ENCODE measurements at regions not wholly inside any gene's neighbourhood (a gene's known extent, or its start where the extent isn't known, plus 50 kb on each side); places are given as distances from the start of the nearest gene placed in this dataset.
"Not testable (repeated sequence)": the region's sequence is repeated elsewhere in the genome, so short reads cannot be mapped to it uniquely, and the experiment has no call there.

DNA sequence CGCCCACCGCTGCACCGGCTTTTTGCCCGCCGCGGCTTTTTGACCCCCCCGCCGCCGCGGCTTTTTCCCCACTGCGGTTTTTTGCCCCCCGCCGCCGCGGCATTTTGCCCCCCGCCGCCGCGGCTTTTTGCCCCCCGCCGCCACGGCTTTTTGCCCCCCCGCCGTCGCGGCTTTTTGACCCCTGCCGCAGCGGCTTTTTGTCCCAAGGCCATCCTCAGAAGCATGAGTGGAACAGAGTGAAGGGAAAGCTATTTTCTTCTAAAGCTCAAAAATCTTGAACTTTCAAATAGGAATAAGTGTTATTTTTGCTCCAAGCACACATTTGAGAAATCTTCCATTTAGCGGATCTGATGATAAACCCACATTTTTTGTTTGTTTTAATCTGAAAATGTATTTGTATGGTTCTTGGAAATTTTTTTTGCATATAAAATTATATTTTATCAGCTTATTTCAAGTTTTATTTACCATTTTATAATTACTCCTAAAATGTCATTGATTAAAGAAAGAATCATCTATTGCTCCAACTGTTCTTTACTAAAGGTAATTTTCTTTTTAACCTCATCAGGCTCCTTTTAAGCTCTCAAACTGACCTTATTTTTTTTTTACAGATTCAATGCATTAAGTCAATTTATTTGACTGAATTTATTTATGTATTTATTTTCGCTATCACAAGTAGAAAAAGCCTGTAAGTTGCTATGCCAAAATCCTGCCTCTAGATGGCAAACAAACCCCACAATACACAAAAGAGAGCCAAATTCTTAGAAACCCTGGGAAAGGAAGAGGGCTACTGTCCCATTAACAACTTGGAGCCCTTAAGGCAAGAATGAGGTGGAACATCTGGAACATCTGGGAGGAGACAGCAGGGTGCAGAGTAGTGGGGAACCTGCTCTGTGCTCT is 460.3 kb downstream of the ZNF33B start:
- not testable (repeated sequence) for DNase-seq

DNA sequence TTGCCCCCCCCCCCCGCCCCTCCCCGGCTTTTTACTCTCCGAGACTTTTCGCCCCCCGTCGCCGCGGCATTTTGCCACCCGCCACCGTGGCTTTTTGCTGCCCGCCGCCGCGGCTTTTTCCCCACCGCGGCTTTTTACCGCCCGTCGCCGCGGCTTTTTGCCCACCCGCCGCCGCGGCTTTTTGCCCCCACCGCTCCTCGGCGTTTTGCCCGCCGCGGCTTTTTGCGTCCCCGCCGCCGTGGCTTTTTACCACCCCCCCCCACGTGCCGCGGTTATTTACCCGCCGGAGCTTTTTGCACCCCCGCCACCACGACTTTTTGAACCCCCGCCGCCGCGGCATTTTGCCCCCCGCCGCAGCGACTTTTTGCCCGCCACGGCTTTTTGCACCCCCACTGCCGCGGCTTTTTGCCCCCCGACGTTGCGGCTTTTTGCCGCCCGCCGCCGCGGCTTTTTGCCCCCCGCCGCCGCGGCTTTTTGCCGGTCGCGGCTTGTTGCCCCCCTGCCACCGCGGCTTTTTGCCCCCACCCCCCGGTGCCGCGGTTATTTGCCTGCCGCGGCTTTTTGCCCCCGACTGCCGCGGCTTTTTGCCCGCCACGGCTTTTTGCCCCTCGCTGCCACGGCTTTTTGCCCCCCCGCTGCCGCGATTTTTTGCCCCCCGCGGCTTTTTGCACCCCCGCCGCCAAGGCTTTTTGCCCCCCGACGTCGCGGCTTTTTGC is 461.1 kb downstream of the ZNF33B start:
- no peak for DNase-seq

DNA sequence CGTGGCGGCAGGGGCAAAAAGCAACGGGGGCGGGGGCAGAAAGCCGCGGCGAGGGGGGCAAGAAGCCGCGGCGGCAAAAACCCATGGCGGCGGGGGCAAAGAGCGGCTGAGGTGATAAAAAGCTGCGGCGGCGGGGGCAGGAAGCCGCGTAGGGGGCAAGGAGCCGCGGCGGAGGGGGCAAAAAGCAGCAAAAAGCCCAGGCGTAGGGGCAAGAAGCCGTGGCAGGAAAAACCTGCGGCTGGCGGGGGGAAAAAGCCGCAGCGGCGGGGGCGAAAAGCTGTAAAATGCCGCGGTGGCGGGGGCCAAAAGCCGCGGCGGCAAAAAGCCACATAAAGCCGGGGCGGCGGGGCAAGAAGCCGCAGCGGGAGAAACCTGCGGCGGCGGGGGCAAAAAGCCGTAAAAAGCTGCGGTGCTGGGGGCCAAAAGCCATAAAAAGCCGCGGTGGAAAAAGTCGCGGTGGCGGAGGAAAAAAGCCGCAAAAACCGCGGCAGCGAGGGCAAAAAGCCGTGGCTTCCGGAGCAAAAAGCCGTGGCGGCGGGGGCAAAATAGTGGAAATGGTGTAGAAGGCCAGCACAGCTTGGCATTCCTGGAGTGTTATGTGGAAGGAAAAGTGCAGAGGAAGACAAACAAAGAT is 487.8 kb downstream of the ZNF33B start:
- no peak for DNase-seq

DNA sequence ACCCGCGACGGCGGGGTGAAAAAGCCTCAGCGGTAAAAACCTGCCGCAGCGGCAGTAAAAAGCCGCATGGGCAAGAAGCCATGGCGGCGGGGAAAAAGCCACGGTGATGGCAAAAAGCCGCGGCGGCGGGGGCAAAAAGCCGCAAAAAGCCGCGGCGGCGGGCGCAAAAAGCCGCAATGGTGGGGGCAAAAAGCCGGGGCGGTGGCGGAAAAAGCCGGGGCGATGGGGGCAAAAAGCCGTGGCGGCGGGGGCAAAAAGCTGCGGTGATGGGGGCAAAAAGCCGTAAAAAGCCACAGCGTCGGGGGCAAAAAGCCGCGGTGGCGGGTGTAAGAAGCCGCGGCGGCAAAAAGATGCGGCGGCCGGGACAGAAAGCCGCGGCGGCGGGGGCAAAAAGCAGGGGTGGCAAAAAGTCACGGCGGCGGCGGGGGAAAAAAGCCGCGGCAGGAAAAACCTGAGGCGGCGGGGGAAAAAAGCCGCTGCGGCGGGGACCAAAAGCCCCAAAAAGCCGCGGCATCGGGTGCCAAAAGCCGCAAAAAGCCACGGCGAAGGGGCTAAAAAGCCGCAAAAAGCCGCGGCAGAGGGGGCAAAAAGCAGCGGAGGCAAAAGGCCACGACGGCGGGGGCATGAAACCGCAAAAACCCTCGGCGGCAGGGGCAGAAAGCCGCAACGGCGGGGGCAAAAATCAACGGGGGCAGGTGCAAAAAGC is 488.5 kb downstream of the ZNF33B start:
- no peak for DNase-seq

DNA sequence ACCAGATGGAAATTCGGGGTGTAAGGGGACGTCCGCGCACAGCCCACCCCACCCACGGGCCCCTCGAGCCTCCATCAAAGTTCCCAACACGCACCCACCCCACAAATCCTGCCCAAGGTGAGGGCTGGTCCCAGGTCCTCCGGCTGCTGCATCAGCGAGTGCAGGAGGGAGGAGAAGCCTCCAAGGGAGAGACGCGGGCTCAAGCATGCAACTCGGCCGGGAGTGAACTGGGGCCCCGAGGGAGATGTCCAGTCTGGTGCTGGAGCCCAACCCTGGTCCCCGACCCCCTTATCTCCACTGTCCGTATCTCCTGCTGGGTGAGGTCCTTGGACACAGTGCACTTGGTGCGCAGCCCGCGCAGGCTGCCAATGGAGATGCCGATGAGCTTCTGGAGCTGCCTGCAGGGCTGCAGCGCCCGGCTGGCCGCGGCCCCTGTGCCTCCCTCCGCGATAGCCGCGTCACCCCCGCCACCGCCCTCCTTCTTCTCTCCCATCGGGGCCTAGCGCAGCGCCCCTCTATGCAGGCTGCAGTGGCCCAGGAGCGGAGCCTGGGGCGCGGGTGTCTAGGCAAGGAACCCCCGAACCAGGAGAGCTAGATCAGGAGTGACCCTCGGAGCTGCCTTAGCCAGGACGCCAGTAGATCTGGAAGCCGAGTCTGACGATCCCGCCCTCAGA is 489.2 kb downstream of the ZNF33B start:
- no peak for DNase-seq

DNA sequence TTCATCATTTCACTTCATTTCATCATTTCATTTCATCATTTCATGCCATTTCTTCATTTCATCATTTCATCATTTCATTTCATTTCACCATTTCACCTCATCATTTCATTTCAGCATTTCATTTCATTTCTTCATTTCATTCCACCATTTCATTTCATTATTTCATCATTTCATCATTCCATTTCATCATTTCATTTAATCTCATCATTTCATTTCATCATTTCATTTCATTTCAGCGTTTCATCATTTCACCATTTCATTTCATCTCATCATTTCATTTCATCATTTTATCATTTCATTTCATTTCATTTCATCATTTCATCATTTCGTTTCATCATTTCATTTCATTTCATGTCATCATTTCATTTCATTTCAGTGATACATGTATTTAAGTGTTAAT is 492.2 kb downstream of the ZNF33B start:
- DNase-seq, result not testable (repeated sequence)

DNA sequence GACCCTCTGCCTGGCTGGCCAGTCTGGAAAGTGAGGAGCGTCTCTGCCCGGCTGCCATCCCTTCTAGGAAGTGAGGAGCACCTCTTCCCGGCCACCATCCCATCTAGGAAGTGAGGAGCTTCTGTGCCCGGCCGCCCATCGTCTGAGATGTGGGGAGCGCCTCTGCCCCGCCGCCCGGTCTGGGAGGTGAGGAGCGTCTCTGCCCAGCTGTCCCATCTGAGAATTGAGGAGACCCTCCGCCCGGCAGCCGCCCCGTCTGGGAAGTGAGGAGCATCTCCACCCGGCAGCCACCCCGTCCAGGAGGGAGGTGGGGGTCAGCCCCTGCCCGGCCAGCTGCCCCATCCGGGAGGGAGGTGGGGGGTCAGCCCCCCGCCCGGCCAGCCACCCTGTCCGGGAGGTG is 500.3 kb downstream of the ZNF33B start:
- DNase-seq, result not testable (repeated sequence)

DNA sequence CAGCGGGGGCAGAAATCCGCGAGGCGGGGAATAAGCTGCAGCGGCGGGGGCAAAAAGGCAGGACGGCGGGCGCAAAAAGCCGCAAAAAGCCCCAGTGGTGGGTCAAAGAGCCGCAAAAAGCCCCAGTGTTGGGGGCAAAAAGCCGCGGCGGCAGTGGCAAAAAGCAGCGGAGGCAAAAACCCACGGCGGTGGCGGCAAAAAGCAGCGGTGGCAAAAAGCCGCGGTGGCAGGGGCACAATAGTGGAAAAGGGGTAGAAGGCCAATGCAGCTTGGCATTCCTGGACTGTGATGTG is 525.3 kb downstream of the ZNF33B start:
- no peak for DNase-seq

DNA sequence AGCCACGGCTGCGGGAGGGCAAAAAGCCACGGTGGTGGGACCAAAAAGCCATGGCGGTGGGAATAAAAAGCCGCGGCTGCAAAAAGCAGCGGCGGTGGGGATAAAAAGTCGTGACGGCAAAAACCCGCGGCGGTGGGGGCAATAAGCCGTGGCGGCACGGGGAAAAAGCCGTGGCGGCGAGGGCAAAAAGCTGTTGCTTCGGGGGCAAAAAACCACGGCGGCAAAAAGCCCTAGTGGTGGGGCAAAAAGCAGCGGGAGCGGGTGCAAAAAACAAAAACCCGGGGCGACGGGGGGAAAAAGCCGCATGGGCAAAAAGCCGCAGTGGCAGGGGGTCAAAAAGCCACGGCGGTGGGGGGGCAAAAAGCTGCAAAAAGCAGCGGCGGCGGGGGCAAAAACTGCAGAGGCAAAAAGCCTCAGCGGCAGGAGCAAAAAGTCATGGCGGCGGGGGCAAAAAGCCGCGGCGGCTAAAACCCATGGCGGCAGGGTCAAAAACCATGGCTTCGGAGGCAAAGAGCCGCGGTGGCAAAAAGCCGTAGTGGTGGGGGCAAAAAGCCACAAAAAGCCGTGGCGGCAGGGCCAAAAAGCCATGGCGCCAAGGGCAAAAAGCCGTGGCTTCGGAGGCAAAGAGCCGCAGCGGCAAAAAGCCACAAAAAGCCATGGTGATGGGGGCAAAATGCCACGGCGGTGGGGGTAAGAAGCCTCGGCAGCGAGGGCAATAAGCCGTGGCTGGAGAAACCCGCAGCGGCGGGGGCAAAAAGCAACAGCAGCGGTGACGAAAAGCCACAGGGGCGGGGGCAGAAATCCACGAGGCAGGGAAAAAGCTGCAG is 525.8 kb downstream of the ZNF33B start:
- DNase-seq, result no peak

DNA sequence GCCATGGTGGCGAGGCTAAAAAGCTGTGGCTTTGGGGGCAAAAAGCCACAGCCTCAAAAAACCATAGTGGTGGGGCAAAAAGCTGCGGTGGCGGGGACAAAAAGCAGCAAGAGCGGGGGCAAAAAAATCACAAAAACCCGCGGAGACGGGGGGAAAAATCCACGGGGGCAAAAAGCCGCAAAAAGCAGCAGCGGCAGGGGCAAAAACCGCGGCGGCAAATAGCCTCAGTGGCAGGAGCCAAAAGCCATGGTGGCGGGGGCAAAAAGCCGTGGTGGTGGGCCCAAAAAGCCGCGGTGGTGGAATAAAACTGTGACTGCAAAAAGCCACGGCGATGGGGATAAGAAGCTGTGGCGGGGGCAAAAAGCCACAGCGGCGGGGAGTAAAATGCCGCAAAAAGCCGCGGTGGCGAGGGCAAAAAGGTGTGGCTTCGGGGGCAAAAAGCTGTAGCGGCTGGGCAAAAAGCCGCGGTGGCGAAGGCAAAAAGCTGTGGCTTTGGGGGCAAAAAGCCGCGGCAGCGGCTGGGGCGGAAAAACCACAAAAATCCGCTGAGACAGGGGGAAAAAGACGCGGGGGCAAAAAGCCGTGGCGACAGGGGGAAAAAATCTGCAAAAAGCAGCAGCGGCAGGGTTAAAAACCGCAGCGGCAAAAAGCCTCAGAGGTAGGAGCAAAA is 526.6 kb downstream of the ZNF33B start:
- no peak for DNase-seq

DNA sequence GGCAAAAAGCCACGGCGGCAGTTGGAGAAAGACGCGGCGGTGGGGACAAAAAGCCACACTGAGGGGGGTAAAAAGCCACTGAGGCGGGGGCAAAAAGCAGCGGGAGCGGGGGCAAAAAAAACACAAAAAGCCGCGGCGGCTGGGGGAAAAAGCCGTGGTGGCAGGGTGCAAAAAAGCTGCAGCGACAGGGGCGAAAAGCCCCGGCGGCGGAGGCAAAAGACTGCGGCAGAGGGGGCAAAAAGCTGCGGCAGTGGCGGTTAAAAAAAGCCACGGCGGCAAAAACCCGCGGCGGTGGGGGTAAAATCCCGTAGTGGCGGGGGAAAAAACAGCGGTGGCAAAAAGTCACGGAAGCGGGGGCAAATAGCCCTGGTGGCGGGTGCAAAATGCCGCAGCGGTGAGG is 527.3 kb downstream of the ZNF33B start:
- no peak for DNase-seq

Data from NCI-H1694 (cell line).